ENCODE measurements at regions not wholly inside any gene's neighbourhood (a gene's known extent, or its start where the extent isn't known, plus 50 kb on each side); places are given as distances from the start of the nearest gene placed in this dataset.

DNA sequence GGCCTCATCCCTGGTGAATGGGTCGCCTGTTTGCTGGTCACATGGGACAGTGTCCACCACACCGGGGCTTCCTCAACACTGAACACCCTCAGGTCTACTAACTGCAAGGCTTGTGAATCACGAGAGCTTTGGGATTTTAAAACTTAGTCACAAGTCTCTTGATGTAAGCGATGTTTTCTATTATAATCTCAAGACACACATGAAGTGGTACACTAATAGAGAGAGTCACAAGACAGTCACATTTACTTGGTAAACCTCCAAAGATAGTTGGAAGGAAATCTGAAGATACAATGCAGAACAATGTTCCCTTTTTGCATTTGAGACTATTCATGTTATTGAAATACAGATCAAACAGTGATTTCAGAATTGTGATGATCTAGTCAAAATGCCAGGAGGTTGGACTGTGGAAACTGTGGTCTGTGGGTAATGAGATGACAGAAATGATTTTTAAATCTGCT, 233.1 kb upstream of the KLF6 start:
- TF ChIP-seq, protein P1, sequence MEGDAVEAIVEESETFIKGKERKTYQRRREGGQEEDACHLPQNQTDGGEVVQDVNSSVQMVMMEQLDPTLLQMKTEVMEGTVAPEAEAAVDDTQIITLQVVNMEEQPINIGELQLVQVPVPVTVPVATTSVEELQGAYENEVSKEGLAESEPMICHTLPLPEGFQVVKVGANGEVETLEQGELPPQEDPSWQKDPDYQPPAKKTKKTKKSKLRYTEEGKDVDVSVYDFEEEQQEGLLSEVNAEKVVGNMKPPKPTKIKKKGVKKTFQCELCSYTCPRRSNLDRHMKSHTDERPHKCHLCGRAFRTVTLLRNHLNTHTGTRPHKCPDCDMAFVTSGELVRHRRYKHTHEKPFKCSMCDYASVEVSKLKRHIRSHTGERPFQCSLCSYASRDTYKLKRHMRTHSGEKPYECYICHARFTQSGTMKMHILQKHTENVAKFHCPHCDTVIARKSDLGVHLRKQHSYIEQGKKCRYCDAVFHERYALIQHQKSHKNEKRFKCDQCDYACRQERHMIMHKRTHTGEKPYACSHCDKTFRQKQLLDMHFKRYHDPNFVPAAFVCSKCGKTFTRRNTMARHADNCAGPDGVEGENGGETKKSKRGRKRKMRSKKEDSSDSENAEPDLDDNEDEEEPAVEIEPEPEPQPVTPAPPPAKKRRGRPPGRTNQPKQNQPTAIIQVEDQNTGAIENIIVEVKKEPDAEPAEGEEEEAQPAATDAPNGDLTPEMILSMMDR (conservative IDR thresholded peaks at IDR 0.05): no peak
- H3K27ac ChIP-seq: no peak overlapping the region

DNA sequence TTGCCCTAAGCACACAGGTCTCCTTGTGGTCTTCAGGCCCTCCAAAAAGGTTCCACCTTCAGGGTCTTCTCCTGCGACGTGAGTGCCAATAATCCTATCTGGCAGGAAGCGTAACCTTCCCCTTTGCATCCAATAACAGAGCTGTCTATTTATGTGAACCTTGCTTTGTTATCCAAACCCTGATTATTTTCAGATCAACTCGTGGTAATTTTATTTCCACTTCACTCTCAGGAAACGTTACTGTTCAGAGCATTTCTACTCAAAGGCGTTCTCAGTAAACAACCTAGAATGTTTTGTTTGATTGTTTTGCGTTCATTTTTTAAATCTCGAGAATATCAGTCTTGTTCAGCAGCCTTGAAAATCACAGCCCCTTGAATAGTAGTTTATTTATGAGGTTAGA, 232.3 kb upstream of the KLF6 start:
- H3K27ac ChIP-seq: no peak overlapping the region
- TF ChIP-seq, protein P1 (conservative IDR thresholded peaks at IDR 0.05): no peak

DNA sequence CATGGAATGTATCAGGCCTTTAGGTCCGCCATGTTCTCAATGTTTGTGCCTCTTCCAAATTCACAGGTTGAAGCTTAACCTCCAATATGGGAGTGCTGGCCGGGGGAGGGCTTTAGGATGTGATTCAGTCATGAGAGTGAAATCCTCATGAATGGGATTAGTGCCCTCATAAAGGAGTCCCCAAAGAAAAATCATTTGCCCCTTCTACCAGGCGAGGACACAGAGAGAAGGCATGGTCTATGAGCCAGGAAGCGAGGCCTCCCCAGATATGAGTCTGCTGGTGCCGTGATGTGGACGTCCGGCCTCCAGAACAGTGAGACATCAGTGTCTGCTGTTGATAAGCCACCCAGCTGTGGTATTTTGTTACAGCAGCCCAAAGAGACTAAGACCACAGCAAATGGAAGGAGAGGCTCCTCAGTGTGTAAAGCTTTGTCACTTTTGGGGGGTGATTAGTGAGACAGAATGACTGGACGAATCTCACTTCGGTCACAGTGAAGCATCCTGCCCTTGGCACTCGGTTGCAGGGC, 231.3 kb upstream of the KLF6 start:
- TF ChIP-seq, protein P1 (conservative IDR thresholded peaks at IDR 0.05): no peak
- H3K27ac ChIP-seq: no peak overlapping the region

DNA sequence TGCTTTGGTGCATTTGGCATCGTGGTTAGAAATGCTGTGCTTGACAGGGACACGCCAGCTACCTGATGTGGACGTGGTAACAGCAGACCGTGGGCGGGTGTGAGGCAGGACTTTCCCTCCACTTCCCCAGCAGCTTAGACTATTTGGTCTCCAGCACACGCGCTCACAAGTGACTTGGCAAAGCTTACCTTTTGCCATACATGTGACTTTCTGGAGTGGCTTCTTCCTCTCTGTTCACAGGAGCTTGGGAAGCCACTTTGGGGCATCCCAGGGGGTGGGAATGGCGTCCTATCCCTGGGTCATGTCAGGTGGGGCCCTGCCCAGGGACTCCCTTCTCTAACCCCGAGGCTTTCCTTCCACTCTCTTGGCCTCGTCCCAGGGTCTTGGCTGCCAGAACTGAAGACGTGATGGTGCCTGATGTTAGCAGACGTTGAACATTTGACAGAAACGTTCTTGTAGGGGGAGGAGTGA, 228.7 kb upstream of the KLF6 start:
- H3K27ac ChIP-seq: no peak overlapping the region
- TF ChIP-seq, protein P1 (conservative IDR thresholded peaks at IDR 0.05): no peak

DNA sequence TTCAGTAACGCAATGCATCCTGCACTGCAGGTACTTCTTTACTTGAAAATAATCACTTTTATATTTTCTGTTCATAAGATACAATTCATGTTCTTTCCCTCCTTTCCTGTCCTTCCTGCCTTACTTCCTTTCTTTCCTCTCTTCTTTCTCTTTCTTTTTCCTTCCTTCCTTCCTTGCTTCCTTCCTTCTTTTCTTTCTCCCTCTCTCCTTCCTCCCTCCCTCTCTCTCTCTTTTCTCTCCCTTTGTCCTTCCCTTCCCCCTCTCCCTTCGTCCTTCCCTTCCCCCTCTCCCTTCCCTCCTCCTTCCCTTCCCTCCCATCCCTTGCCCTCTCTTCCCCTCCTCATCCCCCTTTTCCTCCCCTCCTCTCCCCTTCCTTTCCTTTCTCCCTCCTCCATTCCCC, 227.8 kb upstream of the KLF6 start:
- TF ChIP-seq, protein P1 (conservative IDR thresholded peaks at IDR 0.05): no peak
- H3K27ac ChIP-seq: no peak overlapping the region

DNA sequence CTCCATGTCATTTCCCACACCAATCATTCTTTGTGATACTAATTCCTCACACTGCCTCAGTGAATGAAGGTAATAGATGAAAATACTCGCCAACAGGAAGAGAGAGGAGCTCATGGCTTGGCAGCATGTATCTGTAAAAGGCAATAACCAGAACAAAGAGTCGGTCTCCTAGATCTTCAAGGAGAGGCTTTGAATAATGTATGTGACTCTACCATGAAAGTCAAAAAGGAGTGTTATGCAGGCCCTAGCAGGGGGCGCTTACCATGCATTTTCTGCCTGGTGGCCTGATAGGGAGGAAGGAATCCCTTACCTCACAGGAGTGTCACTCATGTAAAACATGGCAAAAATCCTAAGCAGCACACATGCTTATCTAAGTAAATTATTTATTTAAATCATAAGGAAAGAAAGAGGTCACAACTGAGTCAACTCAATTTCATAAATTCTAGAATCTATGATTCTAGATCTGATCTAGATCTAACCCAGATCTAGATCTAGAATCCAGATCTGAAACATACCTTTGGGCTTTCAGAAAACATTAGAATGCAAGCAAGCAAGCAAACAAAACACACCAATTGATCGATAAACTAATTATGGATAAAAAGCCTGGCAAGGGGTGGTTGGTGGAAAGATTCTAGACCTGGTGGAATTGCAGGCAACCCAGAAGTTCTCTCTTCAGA, 226.3 kb upstream of the KLF6 start:
- H3K27ac ChIP-seq: no peak overlapping the region
- TF ChIP-seq, protein P1 (conservative IDR thresholded peaks at IDR 0.05): no peak

DNA sequence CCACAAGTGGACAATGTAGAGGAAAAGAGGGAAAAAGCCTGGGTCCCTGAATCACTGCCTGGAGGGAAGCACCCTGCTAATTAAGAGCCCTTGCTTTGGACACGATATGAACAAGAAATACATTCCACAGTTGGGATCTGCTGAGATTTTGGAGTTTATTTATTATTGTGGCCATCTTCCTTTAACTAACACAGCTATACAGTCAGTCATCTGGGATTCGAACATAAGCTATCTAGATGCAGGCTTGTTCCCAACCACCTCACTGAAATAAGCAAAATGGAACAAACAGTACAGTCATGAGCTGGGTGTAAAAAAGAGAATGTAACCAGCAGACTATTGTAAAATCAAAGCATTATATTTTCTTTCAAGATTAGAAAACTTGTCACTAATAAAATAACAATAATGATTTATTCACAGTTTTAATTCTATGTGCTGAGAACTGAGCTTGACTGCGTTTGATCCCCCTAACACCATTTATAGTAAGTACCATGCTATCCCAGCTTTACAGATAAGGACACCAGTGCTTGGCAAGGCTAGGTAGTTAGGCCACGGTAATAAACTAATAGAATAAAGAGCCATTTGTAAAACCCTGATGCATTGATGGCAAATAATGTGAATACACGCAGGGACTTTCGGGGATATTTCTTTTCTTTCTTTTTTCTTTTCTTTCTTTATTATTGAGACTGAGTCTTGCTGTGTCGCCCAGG, 223.8 kb upstream of the KLF6 start:
- TF ChIP-seq, protein P1 (conservative IDR thresholded peaks at IDR 0.05): no peak

More for the DNA sequence above, 223.8 kb upstream of the KLF6 start:
- no peak overlapping the region for H3K27ac ChIP-seq

All from VCaP (cell line).